Activated CD4-positive, alpha-beta T cell treated with anti-CD3 and anti-CD28 coated beads, Interleukin-2, Interleukin-4, amounts not matched to agents 100 ng/mL and 50 ng/mL, durations not matched to agents 16 hours and 8 hours (primary cell): ENCODE measurements at regions not wholly inside any gene's neighbourhood (a gene's known extent, or its start where the extent isn't known, plus 50 kb on each side); places are given as distances from the start of the nearest gene placed in this dataset.

Experiments
- DNase-seq: peaks from one replicate; pipeline ENCODE4 v3.0.0-alpha.2; 2020; ENCODE audit warnings: low spot score

- DNase-seq, result no peak
These were observed 173.2 kb upstream of the GRIP1 start for GRCh38 chr12:66852091-66852490.

- no peak for DNase-seq
These were observed 173.9 kb upstream of the GRIP1 start for GRCh38 chr12:66852765-66853164.

GRCh38 chr12:66859751-66860440 is 181.0 kb upstream of the GRIP1 start:
- no peak for DNase-seq

- peak; percentile 59 for DNase-seq
These were observed 182.2 kb upstream of the GRIP1 start for GRCh38 chr12:66860752-66861750.

GRCh38 chr12:66862356-66862985 is 183.6 kb upstream of the GRIP1 start:
- no peak for DNase-seq

GRCh38 chr12:66863276-66863675 is 184.4 kb upstream of the GRIP1 start:
- DNase-seq, result no peak

GRCh38 chr12:66877925-66878324 is 199.0 kb upstream of the GRIP1 start:
- no peak for DNase-seq

GRCh38 chr12:66879409-66879808 is 200.5 kb upstream of the GRIP1 start:
- no peak for DNase-seq

- no peak for DNase-seq
These were observed 202.5 kb upstream of the GRIP1 start for GRCh38 chr12:66881386-66881785.

GRCh38 chr12:66884091-66884490 is 205.2 kb upstream of the GRIP1 start:
- no peak for DNase-seq

- no peak for DNase-seq
These were observed 206.4 kb upstream of the GRIP1 start for GRCh38 chr12:66885115-66885875.

- DNase-seq, result no peak
These were observed 217.9 kb upstream of the GRIP1 start for GRCh38 chr12:66896797-66897196.

- no peak for DNase-seq
These were observed 220.0 kb upstream of the GRIP1 start for GRCh38 chr12:66898700-66899469.

- no peak for DNase-seq
These were observed 220.7 kb upstream of the GRIP1 start for GRCh38 chr12:66899588-66899987.

- no peak for DNase-seq
These were observed 221.7 kb upstream of the GRIP1 start for GRCh38 chr12:66900616-66901015.

GRCh38 chr12:66901138-66901932 is 222.5 kb upstream of the GRIP1 start:
- DNase-seq, result no peak

- no peak for DNase-seq
These were observed 223.1 kb upstream of the GRIP1 start for GRCh38 chr12:66902020-66902419.

GRCh38 chr12:66903782-66904396 is 225.0 kb upstream of the GRIP1 start:
- DNase-seq, result no peak

GRCh38 chr12:66905201-66905600 is 226.3 kb upstream of the GRIP1 start:
- DNase-seq, result no peak
